ENCODE measurements at regions not wholly inside any gene's neighbourhood (a gene's known extent, or its start where the extent isn't known, plus 50 kb on each side); places are given as distances from the start of the nearest gene placed in this dataset.

DNA sequence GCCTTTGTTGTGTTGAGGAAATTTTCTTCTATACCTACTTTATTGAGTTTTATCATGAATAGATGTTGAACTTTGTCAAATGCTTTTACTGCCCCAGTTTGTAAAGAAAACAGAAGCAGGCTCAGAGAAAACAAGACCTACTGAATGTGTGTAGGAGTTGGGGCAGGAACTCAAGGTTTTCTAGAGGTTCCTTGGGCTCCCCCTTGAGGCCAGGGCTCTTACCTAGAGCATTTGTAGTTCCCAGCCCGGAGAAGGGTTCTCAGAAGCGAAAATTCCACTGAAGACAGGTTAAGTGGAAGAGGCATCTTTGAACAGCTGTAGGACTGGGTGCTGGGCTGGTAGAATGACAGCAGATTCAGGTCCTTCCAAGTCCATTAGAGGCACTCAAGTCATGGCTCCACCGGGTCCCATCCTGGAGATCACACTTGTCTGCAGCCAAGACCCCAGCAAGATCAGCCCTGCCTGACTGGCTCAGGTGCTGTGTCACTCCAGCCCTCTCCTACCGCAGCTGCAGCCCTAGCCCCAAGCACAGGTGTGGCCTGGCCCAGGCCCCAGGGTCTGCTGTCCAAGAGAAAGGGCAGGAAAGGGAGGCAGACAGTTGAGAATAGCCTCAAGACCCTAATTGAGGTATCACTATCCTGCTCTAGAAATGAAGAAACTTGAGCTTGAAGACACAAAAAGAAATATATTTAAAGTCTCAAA, 425.5 kb downstream of the PCDH20 start:
- intact Hi-C loops (cut with DNase I; ENCODE audit: low total_unique reads) = no loop called here
- H3K9me3 ChIP-seq = no peaks in the 10 kb centered on the region
- no peak overlapping the region for H3K27ac ChIP-seq
- no peak for DNase-seq
- H3K4me1 ChIP-seq = no peaks in the 10 kb centered on the region
- WGBS, 2 donors = 81 to 86% methylated on average over 4 of the region's 4 CpGs
- no peaks in the 10 kb centered on the region for H3K36me3 ChIP-seq (ENCODE audit: low read depth, missing control alignments)
- H3K27me3 ChIP-seq = no peaks in the 10 kb centered on the region
- no peak overlapping the region for H3K4me3 ChIP-seq
- no peak for TF ChIP-seq POLR2A (IDR thresholded peaks at IDR 0.05)
- TF ChIP-seq, protein P1, sequence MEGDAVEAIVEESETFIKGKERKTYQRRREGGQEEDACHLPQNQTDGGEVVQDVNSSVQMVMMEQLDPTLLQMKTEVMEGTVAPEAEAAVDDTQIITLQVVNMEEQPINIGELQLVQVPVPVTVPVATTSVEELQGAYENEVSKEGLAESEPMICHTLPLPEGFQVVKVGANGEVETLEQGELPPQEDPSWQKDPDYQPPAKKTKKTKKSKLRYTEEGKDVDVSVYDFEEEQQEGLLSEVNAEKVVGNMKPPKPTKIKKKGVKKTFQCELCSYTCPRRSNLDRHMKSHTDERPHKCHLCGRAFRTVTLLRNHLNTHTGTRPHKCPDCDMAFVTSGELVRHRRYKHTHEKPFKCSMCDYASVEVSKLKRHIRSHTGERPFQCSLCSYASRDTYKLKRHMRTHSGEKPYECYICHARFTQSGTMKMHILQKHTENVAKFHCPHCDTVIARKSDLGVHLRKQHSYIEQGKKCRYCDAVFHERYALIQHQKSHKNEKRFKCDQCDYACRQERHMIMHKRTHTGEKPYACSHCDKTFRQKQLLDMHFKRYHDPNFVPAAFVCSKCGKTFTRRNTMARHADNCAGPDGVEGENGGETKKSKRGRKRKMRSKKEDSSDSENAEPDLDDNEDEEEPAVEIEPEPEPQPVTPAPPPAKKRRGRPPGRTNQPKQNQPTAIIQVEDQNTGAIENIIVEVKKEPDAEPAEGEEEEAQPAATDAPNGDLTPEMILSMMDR (IDR thresholded peaks at IDR 0.05) = no peak

DNA sequence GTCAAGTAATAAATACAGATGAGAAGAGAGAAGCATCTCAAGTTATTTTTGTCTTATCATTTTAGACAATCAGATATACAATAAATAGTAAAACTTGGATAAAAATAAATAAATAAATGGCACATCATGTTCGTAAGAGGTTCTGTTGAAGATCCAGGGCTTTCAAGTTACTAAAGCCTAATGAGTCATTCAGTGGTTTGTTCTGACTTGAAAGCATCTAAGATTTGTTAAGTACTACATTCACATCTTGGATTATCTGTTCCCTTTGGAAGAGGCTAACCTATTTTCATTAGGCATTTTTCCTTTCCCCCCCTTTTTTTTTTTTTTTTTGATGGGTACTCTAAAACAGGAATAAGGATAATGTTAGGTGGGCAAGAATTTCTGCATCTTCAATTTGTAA, 429.3 kb downstream of the PCDH20 start:
- no peak overlapping the region for H3K27ac ChIP-seq
- 73 to 85% methylated on average over 1 of the region's 1 CpG for WGBS, 2 donors
- intact Hi-C loops (cut with DNase I; ENCODE audit: low total_unique reads) = no loop called here

DNA sequence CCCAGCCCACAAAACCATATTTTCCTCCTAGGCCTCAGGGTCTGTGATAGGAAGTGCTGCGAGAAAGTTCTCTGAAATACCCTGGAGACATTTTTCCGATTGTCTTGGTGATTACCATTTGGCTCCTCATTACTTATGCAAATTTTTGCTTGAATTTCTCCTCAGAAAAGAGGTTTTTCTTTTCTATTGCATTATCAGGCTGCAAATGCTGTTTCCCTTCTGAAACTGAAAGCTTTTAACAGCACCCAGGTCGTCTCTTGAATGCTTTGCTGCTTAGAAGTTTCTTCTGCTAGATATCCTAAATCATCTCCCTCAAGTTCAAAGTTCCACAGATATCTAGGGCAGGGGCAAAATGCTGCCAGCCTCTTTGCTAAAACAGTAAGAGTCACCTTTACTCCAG, 434.2 kb downstream of the PCDH20 start:
- WGBS, 2 donors = 86 to 89% methylated on average over 3 of the region's 3 CpGs
- TF ChIP-seq, protein P1 (IDR thresholded peaks at IDR 0.05) = no peak
- TF ChIP-seq POLR2A (IDR thresholded peaks at IDR 0.05) = no peak
- Histone ChIP-seq H3K27me3 (no peaks in the 10 kb centered on the region), H3K36me3 (ENCODE audit: low read depth, missing control alignments) (no peaks in the 10 kb centered on the region), H3K4me3 (no peak overlapping the region), H3K27ac (no peak overlapping the region), H3K4me1 (no peaks in the 10 kb centered on the region), H3K9me3 (no peaks in the 10 kb centered on the region)
- DNase-seq = no peak
- intact Hi-C loops (cut with DNase I; ENCODE audit: low total_unique reads) = no loop called here

More for the DNA sequence above, 429.3 kb downstream of the PCDH20 start:
- no peak for DNase-seq
- Histone ChIP-seq H3K27me3 (no peaks in the 10 kb centered on the region), H3K4me1 (no peaks in the 10 kb centered on the region), H3K4me3 (no peak overlapping the region), H3K36me3 (ENCODE audit: low read depth, missing control alignments) (no peaks in the 10 kb centered on the region), H3K9me3 (no peaks in the 10 kb centered on the region)
- TF ChIP-seq POLR2A (IDR thresholded peaks at IDR 0.05) = no peak
- TF ChIP-seq, protein P1 (IDR thresholded peaks at IDR 0.05) = no peak

DNA sequence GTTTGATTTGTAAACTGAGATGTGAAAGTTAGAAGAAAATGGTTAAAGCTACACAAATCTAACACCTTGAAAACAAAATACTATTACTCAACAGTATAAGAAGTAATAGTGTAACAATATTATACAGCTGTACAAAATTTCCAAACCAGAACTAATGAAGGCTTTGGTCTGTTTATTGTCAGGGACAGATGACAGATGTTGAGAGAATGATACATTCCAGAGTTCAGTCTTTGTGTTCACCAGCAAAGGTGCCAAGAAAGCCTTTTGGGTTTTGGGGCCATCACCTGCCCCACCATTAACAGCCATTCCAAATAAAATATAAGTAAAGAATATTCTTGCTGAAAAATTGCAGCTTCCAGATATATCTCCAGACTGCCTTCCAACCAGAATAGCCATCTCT, 439.3 kb downstream of the PCDH20 start:
- intact Hi-C loops (cut with DNase I; ENCODE audit: low total_unique reads) = no loop called here
- Histone ChIP-seq H3K27ac (no peak overlapping the region), H3K36me3 (ENCODE audit: low read depth, missing control alignments) (no peaks in the 10 kb centered on the region), H3K9me3 (no peaks in the 10 kb centered on the region), H3K4me1 (no peaks in the 10 kb centered on the region), H3K27me3 (no peaks in the 10 kb centered on the region), H3K4me3 (no peak overlapping the region)
- DNase-seq = no peak
- TF ChIP-seq, protein P1 (IDR thresholded peaks at IDR 0.05) = no peak
- no peak for TF ChIP-seq POLR2A (IDR thresholded peaks at IDR 0.05)

DNA sequence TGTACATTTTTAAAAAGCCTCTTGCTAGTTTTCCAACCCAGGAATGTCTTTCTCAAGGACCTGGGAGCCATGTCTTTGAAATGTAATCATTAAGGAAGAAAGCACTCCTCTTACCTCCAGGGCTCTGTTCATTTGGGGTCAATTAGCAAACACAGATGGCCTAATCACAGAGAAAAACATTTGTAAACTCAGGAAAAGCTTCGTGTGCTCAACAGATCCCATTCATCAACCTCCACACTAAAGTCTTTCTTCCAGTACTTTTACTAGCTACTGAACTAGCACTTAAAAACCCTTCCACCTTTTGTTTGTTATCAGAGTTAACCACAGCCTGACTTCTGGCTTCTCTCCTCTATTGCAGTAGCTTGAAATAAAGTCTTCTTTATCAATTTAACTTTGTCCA, 441.4 kb downstream of the PCDH20 start:
- Histone ChIP-seq H3K9me3 (no peaks in the 10 kb centered on the region), H3K27me3 (no peaks in the 10 kb centered on the region), H3K4me1 (no peaks in the 10 kb centered on the region), H3K4me3 (no peak overlapping the region), H3K36me3 (ENCODE audit: low read depth, missing control alignments) (no peaks in the 10 kb centered on the region), H3K27ac (no peak overlapping the region)
- no peak for DNase-seq
- TF ChIP-seq, protein P1 (IDR thresholded peaks at IDR 0.05) = no peak
- no peak for TF ChIP-seq POLR2A (IDR thresholded peaks at IDR 0.05)
- 8 to 26% methylated on average over 1 of the region's 1 CpG for WGBS, 2 donors
- intact Hi-C loops (cut with DNase I; ENCODE audit: low total_unique reads) = no loop called here
